DOHH2 (cell line): ENCODE measurements at regions not wholly inside any gene's neighbourhood (a gene's known extent, or its start where the extent isn't known, plus 50 kb on each side); places are given as distances from the start of the nearest gene placed in this dataset.

ENCODE experiments used
- CTCF ChIP-seq: fragments of 200-600 bp; sonication (generic); IDR thresholded peaks from one replicate; pipeline ENCODE4 v1.5.1; 2014; ENCODE audit warnings: antibody characterized with exemption, mild to moderate bottlenecking, low read depth, low read length; ENCODE audit not compliant: poor library complexity, severe bottlenecking
- EZH2phosphoT487 ChIP-seq: fragments of 200-600 bp; sonication (generic); IDR thresholded peaks from 2 replicates; pipeline ENCODE4 v1.6.1; 2017; ENCODE audit warnings: borderline replicate concordance, mild to moderate bottlenecking, antibody characterized with exemption, low read length, moderate library complexity, mixed read lengths

DNA sequence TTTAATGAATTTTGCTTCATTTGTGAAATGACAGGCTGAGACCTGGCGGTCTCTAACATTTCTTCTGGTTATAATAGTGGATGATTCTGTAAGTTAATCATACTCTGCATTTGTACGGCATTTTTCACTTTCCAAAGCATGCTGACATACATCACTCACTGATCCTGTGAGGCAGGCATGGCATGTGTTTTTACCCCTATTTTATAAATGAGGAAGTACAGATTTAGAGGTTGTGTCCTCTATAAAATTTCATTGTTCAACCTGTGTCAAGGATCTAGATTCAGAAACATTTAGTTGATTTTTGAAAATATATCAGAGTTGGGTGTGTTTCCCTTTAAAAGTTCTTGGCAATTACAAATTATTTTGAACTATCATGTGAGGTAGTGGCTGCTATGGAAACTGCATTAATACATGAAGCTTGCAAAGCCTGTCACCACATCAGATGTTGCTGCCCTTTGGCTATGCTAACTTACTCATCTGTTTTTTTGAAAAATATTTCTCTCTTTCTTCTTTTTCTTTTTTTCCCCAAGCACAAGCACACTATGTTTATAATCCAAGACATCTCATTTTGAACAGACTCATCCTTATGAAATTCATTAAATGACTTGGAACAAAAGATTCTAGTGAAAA, 172.7 kb downstream of the GNAI1 start:
- TF ChIP-seq CTCF, result no peak
- TF ChIP-seq EZH2phosphoT487, result no peak
